Stimulated activated CD8-positive, alpha-beta memory T cell treated with anti-CD3 and anti-CD28 coated beads, Interleukin-7, amount 100 ng/mL, for 24 hours (primary cell): ENCODE measurements at regions not wholly inside any gene's neighbourhood (a gene's known extent, or its start where the extent isn't known, plus 50 kb on each side); places are given as distances from the start of the nearest gene placed in this dataset.

Experiments
- DNase-seq: peaks from one replicate; pipeline ENCODE4 v3.0.0-alpha.2; 2020; ENCODE audit warnings: low read depth

- DNase-seq = no peak
These were observed 244.1 kb upstream of the AKR1E2 start for GRCh38 chr10:4581929-4582328.

DNA sequence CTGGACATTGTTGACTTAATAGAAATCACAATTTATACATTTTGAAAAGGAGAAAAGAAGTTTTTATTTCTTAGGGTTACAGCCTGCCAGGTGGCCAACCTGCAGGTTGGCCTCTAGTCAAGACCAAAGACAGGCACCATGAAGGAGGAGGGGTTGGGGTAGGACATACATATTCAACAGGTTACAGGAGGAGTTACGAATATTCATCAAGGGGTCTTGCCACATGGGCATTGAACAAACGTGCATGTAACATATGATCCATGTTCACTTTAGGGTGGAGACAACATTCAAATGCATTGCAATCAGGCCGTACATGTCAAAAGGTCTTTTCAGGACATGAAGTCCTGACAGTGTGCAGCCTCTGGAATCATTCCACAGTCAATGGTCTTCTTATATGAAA lies 246.2 kb upstream of the AKR1E2 start:
- DNase-seq = no peak

- no peak for DNase-seq
These were observed 249.8 kb upstream of the AKR1E2 start for GRCh38 chr10:4576206-4576605.

- DNase-seq = no peak
These were observed 256.9 kb upstream of the AKR1E2 start for GRCh38 chr10:4569151-4569550.

GRCh38 chr10:4568731-4569130 lies 257.3 kb upstream of the AKR1E2 start:
- DNase-seq = no peak

- no peak for DNase-seq
These were observed 257.9 kb upstream of the AKR1E2 start for GRCh38 chr10:4568086-4568485.

- no peak for DNase-seq
These were observed 258.4 kb upstream of the AKR1E2 start for GRCh38 chr10:4567637-4568036.

GRCh38 chr10:4566011-4566410 lies 260.0 kb upstream of the AKR1E2 start:
- no peak for DNase-seq

- DNase-seq = no peak
These were observed 264.7 kb upstream of the AKR1E2 start for GRCh38 chr10:4561296-4561695.

- DNase-seq = no peak
These were observed 268.5 kb upstream of the AKR1E2 start for GRCh38 chr10:4557469-4557868.

- DNase-seq = no peak
These were observed 269.5 kb upstream of the AKR1E2 start for GRCh38 chr10:4556527-4556926.

DNA sequence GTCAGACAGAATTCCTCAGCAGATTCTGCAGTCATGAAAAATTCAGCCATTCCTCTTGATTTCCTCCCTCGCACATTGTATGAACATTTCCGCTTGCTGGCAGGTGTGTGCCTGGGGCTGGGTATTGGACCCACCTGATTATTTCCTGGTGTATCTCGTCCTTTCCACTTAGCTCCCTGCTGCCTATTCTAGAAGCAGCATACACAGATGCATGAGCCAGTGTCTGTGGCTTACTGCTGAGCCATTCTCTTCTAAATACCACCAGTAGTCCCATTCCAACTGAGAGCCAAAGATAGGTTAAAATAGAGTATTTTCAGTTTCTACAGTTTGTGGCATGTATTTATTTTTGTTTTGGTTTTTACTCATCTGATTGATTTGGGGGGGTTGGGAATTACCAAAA lies 270.1 kb upstream of the AKR1E2 start:
- no peak for DNase-seq

GRCh38 chr10:4549139-4549653 lies 276.8 kb upstream of the AKR1E2 start:
- no peak for DNase-seq

GRCh38 chr10:4546931-4547330 lies 279.1 kb upstream of the AKR1E2 start:
- no peak for DNase-seq

GRCh38 chr10:4546500-4546899 lies 279.5 kb upstream of the AKR1E2 start:
- no peak for DNase-seq

DNA sequence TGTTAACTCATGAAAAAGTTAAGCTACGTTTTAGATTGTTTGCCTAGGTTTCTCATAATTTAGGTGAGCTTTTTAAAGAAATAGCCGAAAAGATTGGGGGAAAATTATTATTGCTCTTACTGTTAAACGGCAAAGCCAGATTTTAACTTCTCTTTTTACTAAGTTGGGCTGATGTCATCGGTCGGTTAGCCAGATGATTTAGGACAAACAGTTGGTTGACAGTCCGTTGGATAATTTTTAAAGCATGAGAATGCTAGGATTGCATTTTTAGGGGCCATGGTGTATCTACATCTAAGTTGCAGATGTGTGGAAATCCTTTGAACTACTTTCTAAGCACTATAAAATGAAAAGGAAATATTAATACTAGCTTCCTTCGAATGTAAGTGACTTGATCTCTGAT lies 280.9 kb upstream of the AKR1E2 start:
- no peak for DNase-seq

GRCh38 chr10:4543938-4544533 lies 282.0 kb upstream of the AKR1E2 start:
- DNase-seq = no peak

- no peak for DNase-seq
These were observed 284.7 kb upstream of the AKR1E2 start for GRCh38 chr10:4541292-4541691.

GRCh38 chr10:4538016-4538415 lies 288.0 kb upstream of the AKR1E2 start:
- no peak for DNase-seq

GRCh38 chr10:4535521-4535920 lies 290.5 kb upstream of the AKR1E2 start:
- no peak for DNase-seq

- DNase-seq = no peak
These were observed 292.4 kb upstream of the AKR1E2 start for GRCh38 chr10:4533621-4534020.

- DNase-seq = no peak
These were observed 293.0 kb upstream of the AKR1E2 start for GRCh38 chr10:4532976-4533375.

DNA sequence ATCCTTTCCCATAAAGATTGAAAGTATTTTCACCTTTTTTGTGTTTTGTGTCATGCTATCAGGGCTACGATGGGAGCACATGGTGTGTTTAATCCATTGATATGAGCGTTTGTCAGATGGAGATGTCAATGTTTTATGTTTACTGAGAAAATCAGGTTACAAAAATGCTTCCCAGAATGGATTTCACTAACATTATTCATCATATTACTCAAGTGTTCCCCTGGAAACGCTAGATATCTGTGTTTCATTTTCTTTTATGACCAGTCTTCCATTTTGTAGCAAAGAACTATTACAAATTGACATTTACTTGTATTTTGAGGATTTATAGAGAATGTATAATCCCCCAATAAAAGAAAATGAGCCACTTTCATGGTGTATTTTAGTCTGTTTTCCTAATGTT lies 293.5 kb upstream of the AKR1E2 start:
- DNase-seq = no peak

DNA sequence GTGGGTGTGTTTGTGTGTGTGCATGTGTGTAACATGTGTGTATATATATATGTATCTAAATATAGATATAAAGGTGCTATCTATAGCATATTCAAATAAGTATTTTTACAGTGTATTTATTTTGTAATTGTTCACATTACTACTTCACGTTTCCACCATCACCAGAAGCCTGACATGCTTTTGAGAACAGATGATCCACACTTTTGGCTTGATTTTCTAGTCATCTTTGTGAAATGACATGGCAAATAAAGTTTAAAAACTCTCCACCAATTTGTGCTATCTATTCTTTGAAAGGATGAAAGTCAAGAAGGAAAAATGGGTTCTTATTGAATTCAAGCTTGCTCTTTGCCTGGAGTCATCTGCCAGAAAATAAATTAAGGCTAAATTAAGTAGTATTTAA lies 294.0 kb upstream of the AKR1E2 start:
- no peak for DNase-seq

DNA sequence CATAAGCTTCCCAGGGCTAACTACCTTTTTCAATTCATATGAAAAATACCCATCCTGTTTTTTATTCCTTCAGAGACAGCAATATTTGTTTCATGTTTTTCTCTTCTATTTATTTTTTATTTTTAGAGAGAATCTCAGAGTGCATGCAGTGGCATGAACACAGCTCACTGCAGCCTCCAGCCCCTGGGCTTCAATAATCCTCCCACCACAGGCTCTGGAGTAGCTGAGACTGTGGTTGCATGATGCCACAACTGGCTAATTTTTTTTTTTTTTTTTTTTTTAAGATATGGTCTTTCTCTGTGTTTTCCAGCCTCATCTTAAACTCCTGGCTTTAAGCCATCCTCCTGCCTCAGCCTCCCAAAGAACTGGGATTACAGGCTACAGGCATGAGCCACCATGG lies 296.7 kb upstream of the AKR1E2 start:
- no peak for DNase-seq
